Hematopoietic multipotent progenitor cell treated with erythropoietin and hydrocortisone succinate and interleukin-3 and kit ligand, for 15 days (in vitro differentiated cells): ENCODE measurements at regions not wholly inside any gene's neighbourhood (a gene's known extent, or its start where the extent isn't known, plus 50 kb on each side); places are given as distances from the start of the nearest gene placed in this dataset.
"Not testable (repeated sequence)": the region's sequence is repeated elsewhere in the genome, so short reads cannot be mapped to it uniquely, and the experiment has no call there.

Source experiments
- DNase-seq: peaks from one replicate; pipeline ENCODE4 v3.0.0-alpha.2; 2015; ENCODE audit warnings: low spot score

DNA sequence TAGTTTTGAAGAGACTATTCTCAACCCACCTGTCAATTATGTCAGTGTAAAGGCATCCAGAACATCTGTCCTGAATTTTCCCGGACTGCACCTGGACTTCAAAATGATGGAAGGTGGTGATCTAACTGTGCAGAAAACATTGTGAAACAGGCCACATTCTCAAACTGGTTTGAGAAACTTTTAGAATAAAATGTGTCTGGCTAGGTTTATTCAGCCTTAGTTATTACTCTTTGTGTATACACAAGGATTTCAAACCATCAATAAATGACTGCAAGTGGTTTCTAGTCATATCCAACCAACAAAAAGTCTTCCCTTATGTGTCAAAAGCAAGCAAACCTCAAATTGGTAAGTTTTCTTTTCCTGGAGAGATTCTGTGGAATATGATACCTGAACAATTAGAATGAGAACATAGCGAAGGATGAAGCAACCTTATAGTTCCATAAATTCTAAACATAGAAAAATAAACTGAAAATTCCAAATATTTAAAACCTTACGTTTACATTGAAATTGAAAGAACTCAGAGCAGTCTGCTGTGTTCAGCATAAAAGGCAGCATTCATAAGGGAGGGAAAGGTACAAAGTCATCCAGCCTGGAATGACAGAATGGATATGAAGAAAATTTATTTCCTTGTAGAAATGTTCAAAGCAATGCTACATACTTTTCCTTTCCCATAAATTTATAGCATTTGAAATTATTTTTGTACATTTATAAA lies 306.6 kb upstream of the TGFBR2 start:
- no peak for DNase-seq

- no peak for DNase-seq
Measured at GRCh38 chr3:30300809-30301208, 305.6 kb upstream of the TGFBR2 start.

- no peak for DNase-seq
Measured at GRCh38 chr3:30302027-30302426, 304.4 kb upstream of the TGFBR2 start.

- DNase-seq: no peak
Measured at GRCh38 chr3:30303770-30304169, 302.6 kb upstream of the TGFBR2 start.

- DNase-seq: no peak
Measured at GRCh38 chr3:30305021-30305420, 301.4 kb upstream of the TGFBR2 start.

- no peak for DNase-seq
Measured at GRCh38 chr3:30306896-30307295, 299.5 kb upstream of the TGFBR2 start.

- DNase-seq: no peak
Measured at GRCh38 chr3:30307372-30307950, 298.9 kb upstream of the TGFBR2 start.

DNA sequence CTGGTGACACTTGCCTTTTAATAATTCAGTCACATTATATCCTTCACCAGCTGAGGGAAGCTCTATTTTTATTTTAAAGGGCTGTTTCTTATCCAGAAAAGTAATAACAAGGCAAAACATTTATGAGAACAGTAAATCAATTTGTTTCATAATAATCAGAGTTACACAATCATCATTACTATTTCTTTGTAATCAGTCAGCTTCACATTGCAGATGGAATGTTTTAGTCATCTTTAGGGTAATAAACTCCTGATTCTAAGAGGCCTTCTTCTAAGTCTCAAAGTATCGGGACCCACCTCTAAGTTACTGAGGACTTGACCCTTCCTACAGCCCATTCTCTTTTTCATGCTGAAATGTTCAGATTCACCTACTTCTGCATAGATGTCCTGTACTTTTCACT lies 298.3 kb upstream of the TGFBR2 start:
- no peak for DNase-seq

- no peak for DNase-seq
Measured at GRCh38 chr3:30309961-30310954, 296.1 kb upstream of the TGFBR2 start.

DNA sequence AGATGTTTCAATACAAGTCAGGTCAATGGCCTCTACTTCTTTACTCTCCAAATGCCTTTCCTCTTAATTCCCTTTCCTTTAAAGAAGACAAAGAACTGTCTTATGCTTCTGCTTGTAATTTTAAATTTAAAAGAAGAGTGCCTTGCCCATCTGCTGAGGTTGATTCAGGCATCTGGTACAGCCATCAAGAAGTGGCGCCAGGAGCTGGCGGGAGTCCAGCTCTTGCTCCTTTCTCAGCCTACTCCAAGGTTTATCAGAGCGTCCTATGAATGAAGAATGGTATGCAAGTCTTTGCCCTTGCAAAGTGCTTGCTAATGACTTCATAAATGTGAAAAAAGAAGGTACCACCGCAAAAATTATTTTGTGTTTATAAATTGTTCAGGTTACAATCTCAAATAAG lies 294.6 kb upstream of the TGFBR2 start:
- DNase-seq: no peak

- no peak for DNase-seq
Measured at GRCh38 chr3:30313840-30314239, 292.6 kb upstream of the TGFBR2 start.

GRCh38 chr3:30314757-30315325 lies 291.6 kb upstream of the TGFBR2 start:
- no peak for DNase-seq

- DNase-seq: no peak
Measured at GRCh38 chr3:30315447-30315846, 291.0 kb upstream of the TGFBR2 start.

GRCh38 chr3:30317561-30317960 lies 288.8 kb upstream of the TGFBR2 start:
- DNase-seq: no peak

- DNase-seq: no peak
Measured at GRCh38 chr3:30318110-30318509, 288.3 kb upstream of the TGFBR2 start.

GRCh38 chr3:30319713-30320112 lies 286.7 kb upstream of the TGFBR2 start:
- no peak for DNase-seq

DNA sequence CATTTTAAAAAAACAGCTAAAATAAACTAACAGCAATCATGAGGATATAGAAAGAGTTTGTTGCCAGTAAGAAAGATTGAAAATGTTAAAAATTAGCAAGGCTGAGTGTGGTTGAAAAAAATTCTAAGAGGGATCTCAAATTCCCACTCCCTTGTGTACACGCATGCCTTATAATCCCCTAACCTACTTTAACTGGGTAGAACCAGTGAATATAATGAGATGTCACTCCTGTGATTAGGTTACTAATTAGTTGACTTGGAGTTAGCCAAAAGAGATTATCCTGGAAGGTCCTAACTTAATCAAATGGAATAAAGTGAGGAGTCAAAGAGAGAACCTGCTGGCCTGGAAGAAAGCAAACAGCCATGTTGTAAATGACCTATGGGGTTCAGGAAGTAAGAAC lies 286.0 kb upstream of the TGFBR2 start:
- no peak for DNase-seq

- DNase-seq: no peak
Measured at GRCh38 chr3:30321065-30321464, 285.3 kb upstream of the TGFBR2 start.

- DNase-seq: not testable (repeated sequence)
Measured at GRCh38 chr3:30323649-30324048, 282.8 kb upstream of the TGFBR2 start.

- DNase-seq: no peak
Measured at GRCh38 chr3:30324587-30324986, 281.8 kb upstream of the TGFBR2 start.

- not testable (repeated sequence) for DNase-seq
Measured at GRCh38 chr3:30327976-30328375, 278.4 kb upstream of the TGFBR2 start.

DNA sequence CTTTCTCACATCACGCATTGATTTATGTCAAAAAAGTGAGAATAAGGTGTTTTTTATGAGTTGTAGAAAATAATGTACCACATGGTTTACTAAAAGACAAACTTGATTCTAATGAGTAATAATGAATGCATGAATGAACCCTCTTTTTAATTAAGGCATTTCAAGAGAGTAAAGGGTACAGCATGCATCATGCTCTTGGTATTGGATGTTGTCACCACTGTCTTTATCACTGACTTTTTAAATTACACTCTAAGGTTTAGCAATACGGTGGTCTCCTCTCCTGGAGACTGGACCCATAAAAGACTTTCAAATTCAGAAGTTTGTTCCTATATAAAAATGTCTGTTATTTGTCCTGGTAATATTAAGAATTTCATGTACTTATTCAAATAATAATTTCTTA lies 277.5 kb upstream of the TGFBR2 start:
- not testable (repeated sequence) for DNase-seq
